ENCODE measurements at regions not wholly inside any gene's neighbourhood (a gene's known extent, or its start where the extent isn't known, plus 50 kb on each side); places are given as distances from the start of the nearest gene placed in this dataset.

DNA sequence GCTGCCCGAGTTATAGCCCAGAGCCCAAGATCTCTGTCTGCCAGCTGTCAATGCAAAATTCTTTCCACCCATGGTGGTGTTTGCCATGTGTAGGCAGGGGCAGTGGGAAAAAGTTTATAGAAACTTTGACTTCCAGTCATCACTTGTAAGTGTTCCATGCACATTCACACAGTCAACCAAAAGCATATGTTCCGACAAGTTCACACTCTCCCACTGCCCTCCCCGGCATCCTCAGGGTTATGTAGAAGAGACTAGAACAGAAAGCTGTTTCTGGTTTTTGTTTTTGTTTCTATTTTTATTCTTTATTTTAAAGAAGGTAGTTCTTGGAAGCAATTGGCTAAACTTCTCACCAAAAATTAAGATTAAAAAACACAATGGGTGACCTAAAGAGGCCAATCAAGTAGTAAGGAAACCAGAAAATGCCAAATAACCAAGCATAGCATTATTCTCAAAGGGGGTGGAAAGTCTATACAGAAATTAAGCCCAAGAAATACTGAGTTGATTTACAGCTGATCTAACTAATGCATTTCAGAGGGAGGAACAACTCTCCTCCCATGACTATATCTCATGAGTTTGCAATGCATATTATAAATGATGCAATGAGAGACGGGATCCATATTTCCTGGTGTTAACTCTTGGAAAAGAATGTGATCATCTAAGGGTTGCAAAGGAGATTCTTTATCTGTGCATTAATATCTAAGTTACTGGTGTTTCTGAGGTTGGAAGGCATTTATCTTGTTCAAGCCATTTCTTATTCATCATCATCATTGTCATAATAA lies 91.5 kb upstream of the ETS2 start:
- Mint-ChIP-seq H3K27ac (no peak overlapping the region), H3K9me3 (peaks cover 2% of the 10 kb centered on the region), H3K36me3 (no peaks in the 10 kb centered on the region), H3K4me3 (no peak overlapping the region), H3K4me1 (no peaks in the 10 kb centered on the region), H3K27me3 (peaks cover 8% of the 10 kb centered on the region)
- ATAC-seq (ENCODE audit: low read depth) (no peak), DNase-seq (ENCODE audit: low spot score in 2 of 2) (no peak)

DNA sequence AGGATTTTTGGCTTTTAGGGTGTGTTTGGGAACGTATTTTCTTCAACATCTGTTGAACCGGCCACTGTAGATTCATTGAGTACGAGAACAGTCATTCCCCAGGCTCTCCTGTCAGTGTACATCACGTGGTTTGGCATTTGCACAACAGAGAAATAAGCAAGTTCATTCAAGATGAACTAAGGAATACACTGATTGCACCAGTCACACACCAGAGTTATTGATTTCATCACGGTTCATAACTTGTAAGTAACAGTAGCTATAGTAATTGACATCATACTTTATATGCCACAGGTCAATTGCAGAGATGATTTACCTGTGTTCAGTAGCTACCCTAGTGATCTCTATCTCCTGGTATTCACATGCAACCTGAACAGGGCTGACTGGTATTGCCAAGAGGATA lies 90.7 kb upstream of the ETS2 start:
- H3K4me3 Mint-ChIP-seq = no peak overlapping the region
- H3K36me3 Mint-ChIP-seq = no peaks in the 10 kb centered on the region
- ATAC-seq (ENCODE audit: low read depth) = no peak
- H3K27me3 Mint-ChIP-seq = peaks cover 7% of the 10 kb centered on the region
- no peaks in the 10 kb centered on the region for H3K4me1 Mint-ChIP-seq
- H3K9me3 Mint-ChIP-seq = no peaks in the 10 kb centered on the region
- no peak overlapping the region for H3K27ac Mint-ChIP-seq
- no peak for DNase-seq (ENCODE audit: low spot score in 2 of 2)

GRCh38 chr21:38716088-38716487 lies 89.6 kb upstream of the ETS2 start:
- no peaks in the 10 kb centered on the region for H3K9me3 Mint-ChIP-seq
- no peak overlapping the region for H3K27ac Mint-ChIP-seq
- no peak for DNase-seq (ENCODE audit: low spot score in 2 of 2)
- no peaks in the 10 kb centered on the region for H3K36me3 Mint-ChIP-seq
- no peak overlapping the region for H3K4me3 Mint-ChIP-seq
- peaks cover 9% of the 10 kb centered on the region for H3K27me3 Mint-ChIP-seq
- no peaks in the 10 kb centered on the region for H3K4me1 Mint-ChIP-seq
- no peak for ATAC-seq (ENCODE audit: low read depth)

DNA sequence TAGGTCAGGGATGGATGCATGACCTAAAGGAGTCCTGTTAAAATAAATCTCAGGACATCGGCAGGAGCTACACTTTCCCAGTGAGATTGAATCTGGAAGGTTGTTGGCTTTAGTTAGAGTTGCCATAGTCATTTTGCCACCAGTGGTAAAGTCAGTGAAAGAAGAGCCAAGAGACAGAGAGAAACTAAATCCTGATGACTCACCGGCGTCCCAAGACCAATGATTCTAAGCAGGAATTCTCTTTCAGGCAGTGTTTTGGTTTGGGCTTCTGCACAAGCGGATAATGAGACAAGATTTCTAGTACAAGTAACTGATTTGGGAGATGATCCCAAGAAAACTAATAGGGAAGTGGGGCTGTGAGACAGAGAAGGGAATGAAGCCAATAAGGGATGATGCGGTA lies 88.8 kb upstream of the ETS2 start:
- peaks cover 9% of the 10 kb centered on the region for H3K27me3 Mint-ChIP-seq
- no peaks in the 10 kb centered on the region for H3K4me1 Mint-ChIP-seq
- ATAC-seq (ENCODE audit: low read depth) (no peak), DNase-seq (ENCODE audit: low spot score in 2 of 2) (no peak)
- H3K4me3 Mint-ChIP-seq = no peak overlapping the region
- no peak overlapping the region for H3K27ac Mint-ChIP-seq
- no peaks in the 10 kb centered on the region for H3K36me3 Mint-ChIP-seq
- no peaks in the 10 kb centered on the region for H3K9me3 Mint-ChIP-seq

- no peak overlapping the region for H3K27ac Mint-ChIP-seq
- peaks cover 10% of the 10 kb centered on the region for H3K27me3 Mint-ChIP-seq
- no peak for ATAC-seq (ENCODE audit: low read depth)
- H3K4me1 Mint-ChIP-seq = no peaks in the 10 kb centered on the region
- H3K4me3 Mint-ChIP-seq = no peak overlapping the region
- no peaks in the 10 kb centered on the region for H3K36me3 Mint-ChIP-seq
- DNase-seq (ENCODE audit: low spot score in 2 of 2) = no peak
- H3K9me3 Mint-ChIP-seq = no peaks in the 10 kb centered on the region
These were observed 87.2 kb upstream of the ETS2 start for GRCh38 chr21:38718481-38718880.

GRCh38 chr21:38720074-38720473 lies 85.7 kb upstream of the ETS2 start:
- Mint-ChIP-seq H3K9me3 (peaks cover 5% of the 10 kb centered on the region), H3K27ac (no peak overlapping the region), H3K4me3 (no peak overlapping the region), H3K36me3 (peaks cover 2% of the 10 kb centered on the region), H3K27me3 (peaks cover 8% of the 10 kb centered on the region), H3K4me1 (no peaks in the 10 kb centered on the region)
- DNase-seq (ENCODE audit: low spot score in 2 of 2) = no peak
- no peak for ATAC-seq (ENCODE audit: low read depth)

DNA sequence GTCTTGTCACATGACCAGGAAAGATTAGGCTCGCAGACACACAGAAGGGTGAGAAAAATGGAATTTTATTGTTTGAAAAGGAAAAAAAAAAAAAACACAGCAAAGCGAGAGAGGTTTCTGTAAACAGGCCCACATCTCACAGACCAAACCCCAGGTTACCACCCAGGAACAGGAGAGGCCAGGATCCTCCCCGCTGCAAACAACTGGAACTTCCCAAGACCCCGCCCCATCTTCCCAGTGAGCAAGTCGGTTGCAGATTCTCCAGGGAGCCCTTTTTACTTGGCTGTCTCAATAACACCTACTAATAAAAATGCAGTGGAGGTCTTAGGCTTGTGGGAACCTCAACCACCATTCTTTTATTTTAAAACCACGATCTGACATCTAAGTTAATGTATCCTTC lies 84.7 kb upstream of the ETS2 start:
- Mint-ChIP-seq H3K4me3 (no peak overlapping the region), H3K9me3 (peaks cover 6% of the 10 kb centered on the region)

DNA sequence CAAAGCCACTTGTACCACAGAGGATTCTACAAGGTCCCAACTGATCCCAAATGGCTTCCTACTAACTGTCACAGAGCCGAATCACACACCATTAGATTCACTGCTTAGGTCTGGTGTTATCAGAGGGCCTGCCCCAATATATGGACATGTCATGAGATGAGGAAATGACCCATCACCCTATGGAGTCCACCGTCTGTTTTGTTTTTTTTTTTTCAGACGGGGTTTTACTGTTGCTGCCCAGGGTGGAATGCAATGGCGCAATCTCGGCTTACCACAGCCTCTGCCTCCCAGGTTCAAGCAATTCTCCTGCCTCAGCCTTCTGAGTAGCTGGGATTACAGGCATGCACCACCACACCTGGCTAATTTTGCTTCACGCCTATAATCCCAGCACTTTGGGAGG lies 83.8 kb upstream of the ETS2 start:
- DNase-seq (ENCODE audit: low spot score in 2 of 2) (no peak), ATAC-seq (ENCODE audit: low read depth) (no peak)
- peaks cover 2% of the 10 kb centered on the region for H3K36me3 Mint-ChIP-seq
- H3K4me3 Mint-ChIP-seq = no peak overlapping the region
- no peak overlapping the region for H3K27ac Mint-ChIP-seq
- H3K9me3 Mint-ChIP-seq = peaks cover 10% of the 10 kb centered on the region
- no peaks in the 10 kb centered on the region for H3K4me1 Mint-ChIP-seq
- peaks cover 7% of the 10 kb centered on the region for H3K27me3 Mint-ChIP-seq

More for the DNA sequence above, 84.7 kb upstream of the ETS2 start:
- DNase-seq (ENCODE audit: low spot score in 2 of 2) = no peak
- Mint-ChIP-seq H3K4me1 (no peaks in the 10 kb centered on the region), H3K36me3 (peaks cover 2% of the 10 kb centered on the region), H3K27me3 (peaks cover 8% of the 10 kb centered on the region), H3K27ac (no peak overlapping the region)
- ATAC-seq (ENCODE audit: low read depth) = no peak

DNA sequence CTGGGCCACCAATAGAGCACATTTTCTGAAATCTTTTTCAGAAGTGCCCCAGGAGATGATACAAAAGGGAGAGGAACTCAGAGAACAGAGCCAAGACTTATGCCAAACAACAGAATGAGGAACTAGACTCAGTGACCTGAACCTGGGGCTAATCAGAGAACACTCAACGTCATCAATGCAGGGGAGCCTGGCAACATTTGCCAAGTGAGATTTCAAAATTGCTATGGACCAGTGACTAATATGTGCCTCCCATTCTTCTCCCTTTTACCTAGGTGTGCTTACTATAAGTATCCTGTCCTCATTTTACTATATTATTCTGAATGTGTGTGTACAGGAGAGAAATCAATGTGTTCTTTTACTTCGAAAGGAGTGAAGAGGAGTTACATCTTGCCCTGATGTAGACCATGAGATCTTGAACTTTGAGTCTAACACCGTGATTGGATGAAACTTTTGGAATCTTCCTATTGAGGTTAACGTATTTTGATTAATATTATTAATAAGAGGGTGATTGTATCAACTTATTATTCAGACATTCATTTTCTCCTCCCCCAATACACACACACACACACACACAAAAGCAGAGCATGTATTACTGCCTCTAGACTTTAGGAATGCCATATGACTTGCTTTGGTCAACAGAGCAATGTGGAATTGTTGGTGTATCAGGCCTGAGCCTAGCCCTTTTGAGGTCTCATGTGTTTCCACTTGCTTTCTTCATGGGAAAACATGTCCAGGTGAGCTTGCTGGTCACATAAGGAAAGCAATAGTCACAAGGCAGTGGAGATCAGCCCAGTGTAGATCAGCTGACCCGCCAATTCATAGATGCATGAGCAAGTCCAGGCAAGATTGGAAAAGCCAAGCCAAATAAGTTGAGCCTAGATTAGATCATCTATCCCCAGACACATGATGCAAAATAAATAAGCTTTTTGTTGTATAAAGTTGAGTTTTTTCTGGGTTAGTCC lies 80.3 kb upstream of the ETS2 start:
- DNase-seq (ENCODE audit: low spot score in 2 of 2) (no peak), ATAC-seq (ENCODE audit: low read depth) (no peak)
- no peak overlapping the region for H3K27ac Mint-ChIP-seq
- peaks cover 13% of the 10 kb centered on the region for H3K9me3 Mint-ChIP-seq
- H3K4me3 Mint-ChIP-seq = no peak overlapping the region
- H3K4me1 Mint-ChIP-seq = no peaks in the 10 kb centered on the region
- peaks cover 2% of the 10 kb centered on the region for H3K36me3 Mint-ChIP-seq
- H3K27me3 Mint-ChIP-seq = peaks cover 8% of the 10 kb centered on the region

- Mint-ChIP-seq H3K4me3 (no peak overlapping the region), H3K9me3 (peaks cover 13% of the 10 kb centered on the region), H3K36me3 (peaks cover 2% of the 10 kb centered on the region), H3K4me1 (no peaks in the 10 kb centered on the region), H3K27me3 (peaks cover 8% of the 10 kb centered on the region), H3K27ac (no peak overlapping the region)
- DNase-seq (ENCODE audit: low spot score in 2 of 2) = no peak
- no peak for ATAC-seq (ENCODE audit: low read depth)
These were observed 79.2 kb upstream of the ETS2 start for GRCh38 chr21:38726482-38726881.

GRCh38 chr21:38729291-38729690 lies 76.4 kb upstream of the ETS2 start:
- no peak overlapping the region for H3K27ac Mint-ChIP-seq
- peaks cover 2% of the 10 kb centered on the region for H3K36me3 Mint-ChIP-seq
- H3K4me1 Mint-ChIP-seq = peaks cover 5% of the 10 kb centered on the region
- H3K9me3 Mint-ChIP-seq = peaks cover 13% of the 10 kb centered on the region
- H3K4me3 Mint-ChIP-seq = no peak overlapping the region
- peaks cover 14% of the 10 kb centered on the region for H3K27me3 Mint-ChIP-seq
- DNase-seq (ENCODE audit: low spot score in 2 of 2) (no peak), ATAC-seq (ENCODE audit: low read depth) (no peak)

- Mint-ChIP-seq H3K27ac (no peak overlapping the region), H3K27me3 (peaks cover 15% of the 10 kb centered on the region), H3K36me3 (no peaks in the 10 kb centered on the region), H3K4me1 (peaks cover 8% of the 10 kb centered on the region), H3K4me3 (no peak overlapping the region), H3K9me3 (peaks cover 9% of the 10 kb centered on the region)
- no peak for ATAC-seq (ENCODE audit: low read depth)
- DNase-seq (ENCODE audit: low spot score in 2 of 2) = no peak
These were observed 75.9 kb upstream of the ETS2 start for GRCh38 chr21:38729754-38730379.

DNA sequence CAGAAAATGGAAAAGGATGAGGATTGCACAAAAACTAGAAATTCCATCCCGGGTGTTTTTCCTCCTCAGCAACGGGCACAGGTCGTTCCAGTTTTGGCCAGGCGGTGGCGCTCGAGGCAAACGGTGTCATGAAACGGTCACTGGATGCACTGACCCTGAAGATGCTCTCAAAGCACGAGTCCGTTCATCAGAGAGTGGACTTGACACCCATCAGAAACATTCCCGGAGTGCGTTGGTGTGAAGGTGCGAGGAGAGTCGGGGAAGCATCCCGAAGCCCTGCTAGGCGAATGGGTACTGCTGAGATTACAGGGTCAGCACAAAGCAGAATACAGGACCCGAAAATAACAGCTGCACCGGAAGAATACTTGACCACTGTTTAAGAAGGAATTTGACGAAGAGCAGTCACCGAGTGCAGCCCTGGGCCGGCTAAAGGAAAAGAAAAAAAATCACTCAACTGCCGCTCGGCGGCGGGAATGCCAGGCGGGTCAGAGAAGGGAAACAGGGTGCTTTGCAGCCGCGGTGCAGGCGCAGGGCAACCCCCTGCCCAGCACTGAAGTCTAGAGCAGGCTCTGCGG lies 71.7 kb upstream of the ETS2 start:
- peaks cover 8% of the 10 kb centered on the region for H3K4me1 Mint-ChIP-seq
- no peak overlapping the region for H3K27ac Mint-ChIP-seq
- peak overlapping the region; percentile 63 for H3K4me3 Mint-ChIP-seq
- peak; percentile 69 to 79 for DNase-seq (ENCODE audit: low spot score in 2 of 2)
- H3K9me3 Mint-ChIP-seq = no peaks in the 10 kb centered on the region
- no peaks in the 10 kb centered on the region for H3K36me3 Mint-ChIP-seq
- ATAC-seq (ENCODE audit: low read depth) = peak; percentile 29
- peaks cover 15% of the 10 kb centered on the region for H3K27me3 Mint-ChIP-seq
